ENCODE measurements at regions not wholly inside any gene's neighbourhood (a gene's known extent, or its start where the extent isn't known, plus 50 kb on each side); places are given as distances from the start of the nearest gene placed in this dataset.

DNA sequence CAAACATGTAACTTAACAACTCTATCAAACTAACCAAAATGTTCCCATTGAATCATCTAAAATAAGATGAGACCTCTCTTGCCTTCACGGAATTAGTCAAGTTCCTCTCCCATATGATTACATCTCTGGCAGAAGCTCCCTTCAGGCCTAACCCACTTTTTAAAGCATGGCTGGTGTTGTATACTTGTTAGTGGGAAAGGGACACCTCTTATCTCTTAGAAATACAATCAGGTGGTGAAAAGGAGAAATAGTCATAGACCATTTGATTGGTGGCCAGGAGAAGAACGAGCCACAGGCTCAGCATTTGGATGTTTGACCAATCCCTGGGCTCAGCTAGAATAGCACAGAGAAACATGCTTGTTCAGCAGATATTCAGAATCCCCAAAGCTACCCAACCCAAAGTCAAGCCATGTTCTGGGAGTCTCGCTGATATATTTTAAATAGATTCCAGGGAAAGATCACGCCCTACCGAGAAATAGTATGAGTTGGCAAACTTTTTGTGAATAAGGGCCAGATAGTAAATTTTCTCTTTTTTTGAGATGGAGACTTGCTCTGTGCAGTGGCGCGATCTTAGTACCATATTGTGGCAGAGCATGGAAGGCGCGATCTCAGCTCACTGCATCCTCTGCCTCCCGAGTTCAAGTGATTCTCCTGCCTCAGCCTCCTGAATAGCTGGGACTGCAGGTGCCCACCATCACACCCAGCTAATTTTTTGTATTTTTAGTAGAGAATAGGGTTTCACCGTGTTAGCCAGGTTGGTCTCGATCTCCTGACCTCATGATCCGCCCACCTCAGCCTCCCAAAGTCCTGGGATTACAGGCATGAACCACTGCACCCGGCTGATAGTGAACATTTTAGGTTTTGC is 126.3 kb upstream of the MYLIP start:
- Histone ChIP-seq H3K9me2 (ENCODE audit: insufficient read depth) (no peaks in the 10 kb centered on the region), H2AFZ (no peak overlapping the region), H3K36me3 (ENCODE audit: low read depth) (no peaks in the 10 kb centered on the region), H4K20me1 (ENCODE audit: insufficient read depth) (no peaks in the 10 kb centered on the region), H3K9me3 (ENCODE audit: low read depth) (no peaks in the 10 kb centered on the region), H3K27ac (no peak overlapping the region), H3K4me2 (ENCODE audit: unreplicated experiment) (no peak overlapping the region), H3K4me3 (no peak overlapping the region), H3K4me1 (ENCODE audit: insufficient read depth) (no peaks in the 10 kb centered on the region), H3K79me2 (ENCODE audit: insufficient read depth) (no peaks in the 10 kb centered on the region), H3K9ac (no peak overlapping the region), H3K27me3 (replicated peaks; ENCODE audit: insufficient read depth) (peaks cover 4% of the 10 kb centered on the region), H3F3A (ENCODE audit: insufficient read depth) (no peaks in the 10 kb centered on the region)
- WGBS, 2 experiments (ENCODE audit: low coverage in 1 of 2, low lambda C conversion rate in 2 of 2, missing lambda C conversion rate in 2 of 2), result 75 to 76% methylated on average over 14 of the region's 14 CpGs
- in situ Hi-C loops (cut with MboI), result no loop called here
- TF ChIP-seq EZH2 (IDR thresholded peaks at IDR 0.05; ENCODE audit: insufficient read depth, poor library complexity, severe bottlenecking), result no peak
- no peak for DNase-seq

DNA sequence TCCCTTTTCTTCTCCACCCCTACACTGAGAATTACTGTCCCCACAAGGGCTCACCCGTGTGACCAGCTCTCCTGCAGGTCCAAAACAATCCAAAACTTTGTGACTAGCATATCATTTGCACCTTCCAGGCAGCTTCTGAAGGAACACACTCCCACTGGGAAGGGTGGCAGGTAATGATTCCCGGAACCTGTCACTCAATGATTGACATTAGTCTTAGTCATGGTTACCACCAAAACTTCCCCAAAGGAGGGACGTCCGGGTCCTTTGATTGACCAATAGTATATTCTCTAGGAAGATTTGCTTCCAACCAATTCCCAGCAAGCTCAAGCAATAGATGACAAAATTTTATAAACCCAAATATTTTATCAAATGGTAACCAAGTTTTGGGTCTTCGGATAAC is 127.7 kb upstream of the MYLIP start:
- no peaks in the 10 kb centered on the region for H3K9me2 ChIP-seq (ENCODE audit: insufficient read depth)
- 78 to 90% methylated on average over 5 of the region's 5 CpGs for WGBS, 2 experiments (ENCODE audit: low coverage in 1 of 2, low lambda C conversion rate in 2 of 2, missing lambda C conversion rate in 2 of 2)
- TF ChIP-seq EZH2 (IDR thresholded peaks at IDR 0.05; ENCODE audit: insufficient read depth, poor library complexity, severe bottlenecking) (no peak), EZH2phosphoT487 (IDR thresholded peaks at IDR 0.05; ENCODE audit: insufficient read depth, low read depth) (no peak)
- H3K4me2 ChIP-seq (ENCODE audit: unreplicated experiment), result no peak overlapping the region
- no peaks in the 10 kb centered on the region for H3K9me3 ChIP-seq (ENCODE audit: low read depth)
- H3K27me3 ChIP-seq (replicated peaks; ENCODE audit: insufficient read depth), result peaks cover 3% of the 10 kb centered on the region
- no peaks in the 10 kb centered on the region for H3K4me1 ChIP-seq (ENCODE audit: insufficient read depth)
- in situ Hi-C loops (cut with MboI), result no loop called here
- no peak overlapping the region for H2AFZ ChIP-seq
- no peaks in the 10 kb centered on the region for H4K20me1 ChIP-seq (ENCODE audit: insufficient read depth)
- DNase-seq, result no peak
- H3K4me3 ChIP-seq, result no peak overlapping the region
- H3F3A ChIP-seq (ENCODE audit: insufficient read depth), result no peaks in the 10 kb centered on the region
- H3K36me3 ChIP-seq (ENCODE audit: low read depth), result no peaks in the 10 kb centered on the region
- H3K79me2 ChIP-seq (ENCODE audit: insufficient read depth), result no peaks in the 10 kb centered on the region
- H3K9ac ChIP-seq, result no peak overlapping the region
- no peak overlapping the region for H3K27ac ChIP-seq

DNA sequence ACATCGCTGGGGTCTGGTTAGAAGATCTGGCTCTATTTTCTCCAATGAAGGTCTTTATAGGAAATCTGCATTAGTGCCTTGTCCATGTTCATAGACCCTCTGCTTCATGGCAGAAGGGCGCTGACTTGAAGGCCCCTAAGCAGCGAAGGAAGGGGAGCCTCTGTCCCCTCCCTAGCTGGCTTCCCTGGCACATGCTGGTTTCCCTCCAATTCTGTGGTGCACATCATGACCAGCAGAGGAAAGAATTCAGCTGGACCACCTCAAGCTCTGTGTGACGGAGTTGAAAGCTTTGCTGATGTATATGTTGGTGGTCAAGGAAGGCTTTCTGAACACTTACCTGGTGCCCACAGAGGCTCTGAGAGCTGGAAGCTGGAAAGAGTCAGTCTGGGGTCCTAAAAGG is 129.7 kb upstream of the MYLIP start:
- Histone ChIP-seq H2AFZ (no peak overlapping the region), H3K27me3 (replicated peaks; ENCODE audit: insufficient read depth) (peaks cover 3% of the 10 kb centered on the region), H4K20me1 (ENCODE audit: insufficient read depth) (no peaks in the 10 kb centered on the region), H3K4me1 (ENCODE audit: insufficient read depth) (no peaks in the 10 kb centered on the region), H3K9me3 (ENCODE audit: low read depth) (no peaks in the 10 kb centered on the region), H3K9ac (no peak overlapping the region), H3K9me2 (ENCODE audit: insufficient read depth) (no peaks in the 10 kb centered on the region), H3K79me2 (ENCODE audit: insufficient read depth) (no peaks in the 10 kb centered on the region), H3K4me3 (no peak overlapping the region), H3K27ac (no peak overlapping the region), H3F3A (ENCODE audit: insufficient read depth) (no peaks in the 10 kb centered on the region), H3K36me3 (ENCODE audit: low read depth) (no peaks in the 10 kb centered on the region), H3K4me2 (ENCODE audit: unreplicated experiment) (no peak overlapping the region)
- no peak for TF ChIP-seq EZH2 (IDR thresholded peaks at IDR 0.05; ENCODE audit: insufficient read depth, poor library complexity, severe bottlenecking)
- TF ChIP-seq EZH2phosphoT487 (IDR thresholded peaks at IDR 0.05; ENCODE audit: insufficient read depth, low read depth), result no peak
- WGBS, 2 experiments (ENCODE audit: low coverage in 1 of 2, low lambda C conversion rate in 2 of 2, missing lambda C conversion rate in 2 of 2), result 61 to 67% methylated on average over 4 of the region's 4 CpGs
- in situ Hi-C loops (cut with MboI), result no loop called here
- DNase-seq, result no peak

DNA sequence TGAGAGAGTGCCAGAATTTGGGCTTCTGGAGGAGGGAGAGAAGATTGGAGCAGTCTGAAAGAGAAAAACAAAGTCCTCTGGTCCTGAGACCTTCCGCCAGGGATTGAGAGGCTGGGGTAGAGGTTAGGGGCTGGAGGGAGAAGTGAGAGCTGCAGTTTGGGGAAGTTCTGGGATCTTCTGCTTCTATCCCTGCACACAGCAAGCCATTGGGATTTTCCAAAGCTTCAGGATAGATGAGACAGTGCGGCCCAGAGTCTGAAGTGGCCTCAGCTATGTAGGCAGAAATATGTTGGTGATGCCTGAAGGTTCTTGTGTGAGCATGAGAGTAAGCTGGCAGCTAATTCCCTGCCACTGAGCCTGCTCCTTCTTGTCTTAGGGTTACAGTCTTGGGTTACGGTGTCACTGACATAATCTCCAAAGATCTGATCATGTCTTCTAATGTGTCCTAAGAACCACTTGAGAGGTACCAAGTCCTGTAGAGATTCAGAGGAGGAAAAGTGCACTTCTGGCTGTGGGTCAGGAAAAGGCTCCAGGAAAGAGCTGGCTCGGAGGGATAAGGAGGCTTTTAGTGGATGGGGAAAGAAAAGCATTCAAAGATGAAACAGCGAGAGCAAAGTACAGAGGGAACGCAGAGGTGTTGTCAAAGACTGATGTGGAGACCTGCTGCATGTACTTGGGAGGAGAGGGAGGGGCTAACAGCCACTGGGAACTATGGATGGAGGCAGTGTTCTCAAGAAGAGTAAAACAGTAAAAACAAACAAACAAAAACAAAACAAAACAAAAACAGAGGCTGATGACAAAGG is 131.1 kb upstream of the MYLIP start:
- H3K36me3 ChIP-seq (ENCODE audit: low read depth), result no peaks in the 10 kb centered on the region
- no peaks in the 10 kb centered on the region for H3K4me1 ChIP-seq (ENCODE audit: insufficient read depth)
- H3K27ac ChIP-seq, result no peak overlapping the region
- 69 to 75% methylated on average over 6 of the region's 6 CpGs for WGBS, 2 experiments (ENCODE audit: low coverage in 1 of 2, low lambda C conversion rate in 2 of 2, missing lambda C conversion rate in 2 of 2)
- H3K9me2 ChIP-seq (ENCODE audit: insufficient read depth), result no peaks in the 10 kb centered on the region
- H2AFZ ChIP-seq, result no peak overlapping the region
- no peaks in the 10 kb centered on the region for H4K20me1 ChIP-seq (ENCODE audit: insufficient read depth)
- no peak overlapping the region for H3K4me2 ChIP-seq (ENCODE audit: unreplicated experiment)
- no peak for DNase-seq
- no peaks in the 10 kb centered on the region for H3K79me2 ChIP-seq (ENCODE audit: insufficient read depth)
- H3K9me3 ChIP-seq (ENCODE audit: low read depth), result no peaks in the 10 kb centered on the region
- no peak overlapping the region for H3K4me3 ChIP-seq
- H3F3A ChIP-seq (ENCODE audit: insufficient read depth), result no peaks in the 10 kb centered on the region
- H3K27me3 ChIP-seq (replicated peaks; ENCODE audit: insufficient read depth), result no peaks in the 10 kb centered on the region; the same call in 1 of the 2 replicates
- in situ Hi-C loops (cut with MboI), result no loop called here
- no peak for TF ChIP-seq EZH2 (IDR thresholded peaks at IDR 0.05; ENCODE audit: insufficient read depth, poor library complexity, severe bottlenecking)
- TF ChIP-seq EZH2phosphoT487 (IDR thresholded peaks at IDR 0.05; ENCODE audit: insufficient read depth, low read depth), result no peak
- no peak overlapping the region for H3K9ac ChIP-seq

Measured in GM23248 (cell line).